GM13977 (cell line): ENCODE measurements at regions not wholly inside any gene's neighbourhood (a gene's known extent, or its start where the extent isn't known, plus 50 kb on each side); places are given as distances from the start of the nearest gene placed in this dataset.
"Not testable (repeated sequence)": the region's sequence is repeated elsewhere in the genome, so short reads cannot be mapped to it uniquely, and the experiment has no call there.

Source experiments
- DNase-seq: peaks from one replicate; pipeline ENCODE4 v3.0.0; 2012; ENCODE audit warnings: low spot score
- in situ Hi-C: fragments of 300-500 bp; cut with MboI; formaldehyde crosslinking; loops from one replicate; pipeline ENCODE4 v1.12.0; 2022; ENCODE audit warnings: low sequenced_read_pairs, low pct_unique_long_range_greater_than_20kb, mixed read lengths, inconsistent platforms; ENCODE audit not compliant: unreplicated experiment
- TF ChIP-seq, protein P1 (sequence below): IDR thresholded peaks from 2 replicates; pipeline ENCODE4 v1.5.1; 2012; ENCODE audit warnings: mild to moderate bottlenecking, control low read depth; ENCODE audit not compliant: insufficient read depth; ENCODE audit errors: extremely low read depth, missing control alignments

GRCh38 chr17:68106085-68106484, 70.5 kb downstream of the KPNA2 start:
- in situ Hi-C loops = no loop called here
- no peak for DNase-seq
- TF ChIP-seq, protein P1, sequence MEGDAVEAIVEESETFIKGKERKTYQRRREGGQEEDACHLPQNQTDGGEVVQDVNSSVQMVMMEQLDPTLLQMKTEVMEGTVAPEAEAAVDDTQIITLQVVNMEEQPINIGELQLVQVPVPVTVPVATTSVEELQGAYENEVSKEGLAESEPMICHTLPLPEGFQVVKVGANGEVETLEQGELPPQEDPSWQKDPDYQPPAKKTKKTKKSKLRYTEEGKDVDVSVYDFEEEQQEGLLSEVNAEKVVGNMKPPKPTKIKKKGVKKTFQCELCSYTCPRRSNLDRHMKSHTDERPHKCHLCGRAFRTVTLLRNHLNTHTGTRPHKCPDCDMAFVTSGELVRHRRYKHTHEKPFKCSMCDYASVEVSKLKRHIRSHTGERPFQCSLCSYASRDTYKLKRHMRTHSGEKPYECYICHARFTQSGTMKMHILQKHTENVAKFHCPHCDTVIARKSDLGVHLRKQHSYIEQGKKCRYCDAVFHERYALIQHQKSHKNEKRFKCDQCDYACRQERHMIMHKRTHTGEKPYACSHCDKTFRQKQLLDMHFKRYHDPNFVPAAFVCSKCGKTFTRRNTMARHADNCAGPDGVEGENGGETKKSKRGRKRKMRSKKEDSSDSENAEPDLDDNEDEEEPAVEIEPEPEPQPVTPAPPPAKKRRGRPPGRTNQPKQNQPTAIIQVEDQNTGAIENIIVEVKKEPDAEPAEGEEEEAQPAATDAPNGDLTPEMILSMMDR = no peak

GRCh38 chr17:68107373-68107772, 71.8 kb downstream of the KPNA2 start:
- in situ Hi-C loops = no loop called here

DNA sequence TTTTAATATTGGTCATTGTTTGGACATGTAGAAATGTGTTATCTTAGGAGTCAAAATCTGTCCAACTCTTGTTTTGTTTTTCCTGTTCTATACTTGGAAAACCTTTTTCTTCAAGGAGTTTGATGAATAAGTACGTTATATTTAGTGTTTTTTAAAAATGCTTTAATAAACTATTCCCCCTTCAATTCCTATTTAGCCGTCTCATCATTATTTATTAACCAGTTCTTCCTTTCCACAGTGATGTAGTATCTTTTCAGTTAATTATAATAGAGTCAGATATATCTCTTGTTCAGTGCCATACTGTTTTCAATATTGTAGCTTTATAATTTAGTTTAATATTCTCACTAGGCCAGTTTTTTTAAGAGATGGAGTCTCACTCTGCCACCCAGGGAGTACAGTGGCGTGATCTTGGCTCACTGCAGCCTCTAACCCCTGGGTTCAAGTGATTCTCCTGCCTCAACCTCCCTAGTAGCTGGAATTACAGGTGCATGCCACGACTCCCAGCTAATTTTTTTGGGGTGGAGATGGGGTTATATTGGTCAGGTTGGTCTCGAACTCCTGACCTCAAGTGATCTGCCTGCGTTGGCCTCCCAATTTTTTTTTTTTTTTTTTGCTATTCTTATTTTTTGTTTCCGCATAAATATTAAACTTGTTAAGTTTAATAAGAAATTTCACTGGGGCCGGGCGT, 72.9 kb downstream of the KPNA2 start:
- in situ Hi-C loops = no loop called here
- no peak for DNase-seq
- TF ChIP-seq, protein P1 = no peak

More at GRCh38 chr17:68107373-68107772, 71.8 kb downstream of the KPNA2 start:
- DNase-seq = no peak
- TF ChIP-seq, protein P1 = no peak

- in situ Hi-C loops, DNase-seq: not testable (repeated sequence)
Observed at GRCh38 chr17:68109404-68109803, 73.9 kb downstream of the KPNA2 start.

GRCh38 chr17:68116211-68116610, 80.7 kb downstream of the KPNA2 start:
- in situ Hi-C loops, DNase-seq: not testable (repeated sequence)

DNA sequence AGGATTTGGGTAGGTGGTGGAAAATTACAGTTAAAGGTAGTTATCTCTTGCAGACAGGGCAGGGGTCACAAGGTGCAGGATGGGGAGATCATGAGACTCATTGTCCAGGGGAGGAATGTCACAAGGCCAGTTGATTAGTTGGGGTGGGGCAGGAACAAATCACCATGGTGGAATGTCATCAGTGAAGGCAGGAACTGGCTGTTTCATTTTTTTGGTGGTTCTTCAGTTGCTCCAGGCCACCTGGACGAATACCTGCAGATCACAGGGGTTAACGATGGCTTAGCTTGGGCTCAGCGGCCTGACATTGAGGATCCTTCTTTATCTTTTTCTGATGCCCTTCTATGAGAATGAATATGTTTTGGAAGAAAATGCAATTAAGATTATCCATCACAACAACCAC, 87.1 kb downstream of the KPNA2 start:
- DNase-seq = no peak
- in situ Hi-C loops = no loop called here
- TF ChIP-seq, protein P1 = no peak

GRCh38 chr17:68125111-68125870, 89.8 kb downstream of the KPNA2 start:
- in situ Hi-C loops = no loop called here
- no peak for DNase-seq

More at GRCh38 chr17:68125111-68125870, 89.8 kb downstream of the KPNA2 start:
- TF ChIP-seq, protein P1 = no peak
